Heart left ventricle (tissue), 13 donors: ENCODE measurements at regions not wholly inside any gene's neighbourhood (a gene's known extent, or its start where the extent isn't known, plus 50 kb on each side); places are given as distances from the start of the nearest gene placed in this dataset.

Experiments
- POLR2A ChIP-seq, 2 donors: fragments of 450-650 bp; IDR thresholded peaks; one replicate each; pipeline ENCODE4 v1.6.1; 2017; ENCODE audit warnings: antibody characterized with exemption in 2 of 2, mild to moderate bottlenecking in 2 of 2, moderate library complexity in 2 of 2
- TF ChIP-seq, protein P1 (sequence below), 12 donors: fragments of 200-600 bp; sonication (generic) in 4 of 12; IDR thresholded peaks; one replicate each; pipeline versions ENCODE4 v1.5.0 to v1.8.0; 2018 to 2022; ENCODE audit warnings: antibody characterized with exemption in 12 of 12, mild to moderate bottlenecking in 5 of 12
- donor health status: ischemic (EF 13 %, LVEDD 7.1; RV severe dilation, severe dysfunction).
- donor health status: DM: no; HTN: yes; CAD: no.
- donor health status: DM: no; HTN: no; CAD: no.
- donor health status: ischemic (EF 25% LVEDD 6.9; RV normal size, moderate dysfunction).
- donor health status: ischemic (EF 25% LVEDD 5.7; RV mildly dilated, moderate dysfunction).
- donor health status: ischemic (EF 35%, LVEDD 5.7; RV mildly dilated, moderate dysfunction).
- donor health status: nonischemic (EF 11% LVEDD 7.7; RV severe dilation, severe dysfunction).
- donor health status: DM: yes; HTN: yes; CAD: no.
- donor health status: PGD.
- donor health status: ischemic (EF 29% LVEDD 5.4; RV normal size, mild dysfunction).
- donor health status: nonischemic (EF 23%, LVEDD 6.1; RV moderate dilation, normal function).

DNA sequence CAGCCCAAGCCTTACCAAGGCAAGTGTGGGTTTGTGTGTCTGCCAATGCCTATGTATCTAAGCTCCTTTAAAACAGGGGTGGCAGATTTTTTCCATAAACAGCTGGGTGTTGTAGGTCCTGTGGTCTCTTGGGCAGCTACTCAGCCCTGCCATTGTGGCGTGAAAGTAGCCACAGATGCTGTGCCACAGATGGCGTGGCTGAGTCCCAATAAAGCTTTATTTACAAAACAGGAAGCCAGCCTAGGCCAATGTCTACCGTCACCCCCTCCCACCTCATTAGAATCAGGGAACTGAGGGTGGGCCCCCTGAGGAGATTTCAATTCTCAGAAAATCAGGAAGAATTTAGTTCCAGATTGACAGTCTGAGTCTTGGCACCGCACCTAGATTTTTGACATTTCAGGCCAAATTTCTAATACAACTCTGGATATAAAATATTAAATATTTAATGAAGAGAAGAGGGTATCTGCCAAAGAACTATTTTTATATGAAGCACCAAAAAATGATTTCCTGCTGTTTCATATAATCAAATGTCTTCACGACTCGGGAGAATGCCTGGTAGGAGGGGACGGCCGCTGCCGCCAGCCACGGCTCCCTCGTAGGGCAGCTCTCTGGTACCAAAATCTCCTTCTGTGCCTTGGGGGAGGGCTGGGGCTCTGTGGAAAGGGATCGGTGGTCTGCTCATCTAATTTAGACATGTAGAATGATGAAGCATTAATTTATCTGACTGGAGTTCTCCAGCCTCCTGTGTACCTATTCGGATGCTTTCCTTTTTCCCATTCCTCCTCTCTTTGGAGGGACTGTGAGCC is 420.9 kb downstream of the IRX2 start:
- TF ChIP-seq, protein P1, sequence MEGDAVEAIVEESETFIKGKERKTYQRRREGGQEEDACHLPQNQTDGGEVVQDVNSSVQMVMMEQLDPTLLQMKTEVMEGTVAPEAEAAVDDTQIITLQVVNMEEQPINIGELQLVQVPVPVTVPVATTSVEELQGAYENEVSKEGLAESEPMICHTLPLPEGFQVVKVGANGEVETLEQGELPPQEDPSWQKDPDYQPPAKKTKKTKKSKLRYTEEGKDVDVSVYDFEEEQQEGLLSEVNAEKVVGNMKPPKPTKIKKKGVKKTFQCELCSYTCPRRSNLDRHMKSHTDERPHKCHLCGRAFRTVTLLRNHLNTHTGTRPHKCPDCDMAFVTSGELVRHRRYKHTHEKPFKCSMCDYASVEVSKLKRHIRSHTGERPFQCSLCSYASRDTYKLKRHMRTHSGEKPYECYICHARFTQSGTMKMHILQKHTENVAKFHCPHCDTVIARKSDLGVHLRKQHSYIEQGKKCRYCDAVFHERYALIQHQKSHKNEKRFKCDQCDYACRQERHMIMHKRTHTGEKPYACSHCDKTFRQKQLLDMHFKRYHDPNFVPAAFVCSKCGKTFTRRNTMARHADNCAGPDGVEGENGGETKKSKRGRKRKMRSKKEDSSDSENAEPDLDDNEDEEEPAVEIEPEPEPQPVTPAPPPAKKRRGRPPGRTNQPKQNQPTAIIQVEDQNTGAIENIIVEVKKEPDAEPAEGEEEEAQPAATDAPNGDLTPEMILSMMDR (IDR thresholded peaks at IDR 0.05) = no peak
- no peak for TF ChIP-seq POLR2A (IDR thresholded peaks at IDR 0.05)
